HL-60 (cell line): ENCODE measurements at regions not wholly inside any gene's neighbourhood (a gene's known extent, or its start where the extent isn't known, plus 50 kb on each side); places are given as distances from the start of the nearest gene placed in this dataset.

Experiments used
- GABPA ChIP-seq: IDR thresholded peaks from 2 replicates; pipeline ENCODE4 v1.6.1; 2012; ENCODE audit warnings: low read depth
- POLR2AphosphoS5 ChIP-seq: IDR thresholded peaks from 2 replicates; pipeline ENCODE4 v1.6.1; 2012; ENCODE audit warnings: low read depth
- TF ChIP-seq, protein P1 (sequence below): IDR thresholded peaks from one replicate; pipeline ENCODE4 v1.5.1; 2011; ENCODE audit warnings: low read length, control low read depth, inconsistent platforms; ENCODE audit not compliant: insufficient read depth
- TF ChIP-seq, protein P2 (sequence below): IDR thresholded peaks from 2 replicates; pipeline ENCODE4 v1.6.1; 2012; ENCODE audit warnings: low read depth; ENCODE audit not compliant: insufficient replicate concordance

DNA sequence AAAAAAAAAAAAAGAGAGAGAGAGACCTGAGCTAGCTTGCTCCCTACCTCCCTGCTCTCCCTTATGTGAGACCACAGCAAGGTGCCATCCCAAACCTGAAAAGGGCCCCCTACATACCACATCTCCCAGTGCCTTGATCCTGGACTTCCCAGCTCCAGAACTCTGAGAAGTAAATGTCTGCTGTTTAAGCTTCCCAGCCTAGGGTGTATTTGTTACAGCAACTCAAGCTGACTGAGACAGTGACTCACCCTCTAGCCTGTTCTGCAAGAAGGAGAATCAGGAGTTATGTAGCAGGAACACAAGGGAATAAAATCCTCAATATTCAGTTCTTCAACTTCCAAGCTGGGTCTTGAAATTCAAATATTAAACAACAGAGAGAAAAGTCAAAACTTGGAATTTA lies 52.1 kb upstream of the TMEM72 start:
- TF ChIP-seq, protein P1, sequence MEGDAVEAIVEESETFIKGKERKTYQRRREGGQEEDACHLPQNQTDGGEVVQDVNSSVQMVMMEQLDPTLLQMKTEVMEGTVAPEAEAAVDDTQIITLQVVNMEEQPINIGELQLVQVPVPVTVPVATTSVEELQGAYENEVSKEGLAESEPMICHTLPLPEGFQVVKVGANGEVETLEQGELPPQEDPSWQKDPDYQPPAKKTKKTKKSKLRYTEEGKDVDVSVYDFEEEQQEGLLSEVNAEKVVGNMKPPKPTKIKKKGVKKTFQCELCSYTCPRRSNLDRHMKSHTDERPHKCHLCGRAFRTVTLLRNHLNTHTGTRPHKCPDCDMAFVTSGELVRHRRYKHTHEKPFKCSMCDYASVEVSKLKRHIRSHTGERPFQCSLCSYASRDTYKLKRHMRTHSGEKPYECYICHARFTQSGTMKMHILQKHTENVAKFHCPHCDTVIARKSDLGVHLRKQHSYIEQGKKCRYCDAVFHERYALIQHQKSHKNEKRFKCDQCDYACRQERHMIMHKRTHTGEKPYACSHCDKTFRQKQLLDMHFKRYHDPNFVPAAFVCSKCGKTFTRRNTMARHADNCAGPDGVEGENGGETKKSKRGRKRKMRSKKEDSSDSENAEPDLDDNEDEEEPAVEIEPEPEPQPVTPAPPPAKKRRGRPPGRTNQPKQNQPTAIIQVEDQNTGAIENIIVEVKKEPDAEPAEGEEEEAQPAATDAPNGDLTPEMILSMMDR = no peak
- TF ChIP-seq, protein P2, sequence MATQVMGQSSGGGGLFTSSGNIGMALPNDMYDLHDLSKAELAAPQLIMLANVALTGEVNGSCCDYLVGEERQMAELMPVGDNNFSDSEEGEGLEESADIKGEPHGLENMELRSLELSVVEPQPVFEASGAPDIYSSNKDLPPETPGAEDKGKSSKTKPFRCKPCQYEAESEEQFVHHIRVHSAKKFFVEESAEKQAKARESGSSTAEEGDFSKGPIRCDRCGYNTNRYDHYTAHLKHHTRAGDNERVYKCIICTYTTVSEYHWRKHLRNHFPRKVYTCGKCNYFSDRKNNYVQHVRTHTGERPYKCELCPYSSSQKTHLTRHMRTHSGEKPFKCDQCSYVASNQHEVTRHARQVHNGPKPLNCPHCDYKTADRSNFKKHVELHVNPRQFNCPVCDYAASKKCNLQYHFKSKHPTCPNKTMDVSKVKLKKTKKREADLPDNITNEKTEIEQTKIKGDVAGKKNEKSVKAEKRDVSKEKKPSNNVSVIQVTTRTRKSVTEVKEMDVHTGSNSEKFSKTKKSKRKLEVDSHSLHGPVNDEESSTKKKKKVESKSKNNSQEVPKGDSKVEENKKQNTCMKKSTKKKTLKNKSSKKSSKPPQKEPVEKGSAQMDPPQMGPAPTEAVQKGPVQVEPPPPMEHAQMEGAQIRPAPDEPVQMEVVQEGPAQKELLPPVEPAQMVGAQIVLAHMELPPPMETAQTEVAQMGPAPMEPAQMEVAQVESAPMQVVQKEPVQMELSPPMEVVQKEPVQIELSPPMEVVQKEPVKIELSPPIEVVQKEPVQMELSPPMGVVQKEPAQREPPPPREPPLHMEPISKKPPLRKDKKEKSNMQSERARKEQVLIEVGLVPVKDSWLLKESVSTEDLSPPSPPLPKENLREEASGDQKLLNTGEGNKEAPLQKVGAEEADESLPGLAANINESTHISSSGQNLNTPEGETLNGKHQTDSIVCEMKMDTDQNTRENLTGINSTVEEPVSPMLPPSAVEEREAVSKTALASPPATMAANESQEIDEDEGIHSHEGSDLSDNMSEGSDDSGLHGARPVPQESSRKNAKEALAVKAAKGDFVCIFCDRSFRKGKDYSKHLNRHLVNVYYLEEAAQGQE = no peak
- no peak for TF ChIP-seq GABPA
- no peak for TF ChIP-seq POLR2AphosphoS5
